ENCODE measurements at regions not wholly inside any gene's neighbourhood (a gene's known extent, or its start where the extent isn't known, plus 50 kb on each side); places are given as distances from the start of the nearest gene placed in this dataset.

DNA sequence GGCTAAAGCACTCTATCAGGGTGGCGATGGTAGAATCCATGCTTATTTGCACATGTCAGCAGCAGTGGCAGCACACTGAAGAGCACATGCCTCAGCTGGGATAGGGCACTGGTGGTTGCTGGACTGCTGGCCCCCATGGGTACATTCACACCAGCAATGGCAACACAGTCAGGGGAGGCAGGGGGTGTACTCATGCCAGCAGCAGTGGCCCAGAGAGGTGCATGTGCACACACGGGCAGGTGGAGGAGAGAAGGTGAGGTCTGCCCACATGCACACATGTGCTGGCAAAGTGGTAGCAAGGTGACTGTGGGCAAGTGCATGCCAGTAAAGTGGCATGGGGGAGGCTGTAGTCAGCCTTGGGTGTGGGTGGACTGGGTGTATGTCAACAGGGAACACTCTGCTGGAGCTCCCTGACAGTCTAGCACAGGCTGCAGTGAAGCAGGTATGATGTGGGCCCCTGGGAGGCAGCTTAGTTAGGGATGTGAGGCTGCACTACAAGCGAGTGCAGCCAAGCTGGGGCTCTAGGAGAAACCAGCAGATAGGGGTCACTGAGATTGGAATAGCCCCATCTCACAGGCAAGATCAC is 53.9 kb upstream of the NPAP1 start:
- Mint-ChIP-seq H3K27ac (no peak overlapping the region), H3K36me3 (ENCODE audit: low read depth) (no peaks in the 10 kb centered on the region), H3K27me3 (ENCODE audit: insufficient read depth) (no peaks in the 10 kb centered on the region), H3K4me1 (ENCODE audit: low read depth) (no peaks in the 10 kb centered on the region), H3K4me3 (no peak overlapping the region), H3K9me3 (peaks cover 49% of the 10 kb centered on the region)
- no peak for DNase-seq (ENCODE audit: low spot score)
- intact Hi-C loops (cut with micrococcal nuclease) = no loop called here
